ENCODE measurements at regions not wholly inside any gene's neighbourhood (a gene's known extent, or its start where the extent isn't known, plus 50 kb on each side); places are given as distances from the start of the nearest gene placed in this dataset.

GRCh38 chr10:8975535-8975934 is 921.0 kb downstream of the GATA3 start:
- H2AK5ac ChIP-seq (ENCODE audit: low read depth, low read length): no peak overlapping the region
- H3K23ac ChIP-seq (ENCODE audit: low read depth, low read length): no peak overlapping the region
- dilution Hi-C loops (cut with HindIII; ENCODE audit: low sequenced_read_pairs, unreplicated experiment): no loop called here
- no peak overlapping the region for H2BK5ac ChIP-seq (ENCODE audit: low read depth, low read length, poor library complexity, severe bottlenecking)
- H3K4me1 ChIP-seq (ENCODE audit: control insufficient read depth, insufficient read depth, low read length): no peaks in the 10 kb centered on the region
- no peak for ATAC-seq (ENCODE audit: low read depth)
- H3K14ac ChIP-seq (replicated peaks; ENCODE audit: low read depth, low read length): no peak overlapping the region
- H3K79me1 ChIP-seq (ENCODE audit: low read depth in 1 of 2, low read length in 2 of 2): no peaks in the 10 kb centered on the region
- ChIA-PET POLR2A (ENCODE audit: unreplicated experiment) (no interaction called here), CTCF (no interaction called here)
- H4K20me1 ChIP-seq (ENCODE audit: insufficient read depth, low read length): no peaks in the 10 kb centered on the region
- intact Hi-C loops (cut with micrococcal nuclease): no loop called here
- no peak overlapping the region for H3K4me3 ChIP-seq (ENCODE audit: insufficient read depth, low read depth, low read length)
- no peaks in the 10 kb centered on the region for H3K27me3 ChIP-seq (ENCODE audit: control insufficient read depth, insufficient read depth, low read length)
- no peak overlapping the region for H3K27ac ChIP-seq (ENCODE audit: insufficient read depth, low read length)
- DNase-seq: no peak
- H3K9me3 ChIP-seq (ENCODE audit: control insufficient read depth, insufficient read depth, low read length): peaks cover 7% of the 10 kb centered on the region
- H4K91ac ChIP-seq (ENCODE audit: insufficient read depth, low read depth, low read length): no peak overlapping the region
- H4K5ac ChIP-seq (ENCODE audit: low read depth, low read length): no peak overlapping the region
- no peak overlapping the region for H3K9ac ChIP-seq (ENCODE audit: low read depth, low read length)
- no peak overlapping the region for H2AFZ ChIP-seq (replicated peaks; ENCODE audit: low read length, poor library complexity)
- no peak overlapping the region for H3K4me2 ChIP-seq (ENCODE audit: low read depth, low read length)
- no peak overlapping the region for H4K8ac ChIP-seq (ENCODE audit: low read depth in 2 of 2, low read length in 2 of 2)
- no peak overlapping the region for H2AK9ac ChIP-seq (replicated peaks; ENCODE audit: low read depth, low read length, poor library complexity)
- H3K4ac ChIP-seq (ENCODE audit: low read depth, low read length): no peak overlapping the region
- no peak overlapping the region for H2BK120ac ChIP-seq (ENCODE audit: low read depth, low read length)
- no peak overlapping the region for H2BK20ac ChIP-seq (ENCODE audit: low read depth, low read length)
- no peaks in the 10 kb centered on the region for H3K36me3 ChIP-seq (ENCODE audit: control insufficient read depth, insufficient read depth, low read length)
- BruUV-seq (replicated peaks): no TSS peak
- H3K56ac ChIP-seq (ENCODE audit: extremely low read depth, insufficient read depth, low read length): no peak overlapping the region
- in situ Hi-C loops (cut with MboI; ENCODE audit: low sequenced_read_pairs): no loop called here
- H2BK15ac ChIP-seq (ENCODE audit: low read depth, low read length): no peak overlapping the region
- TF ChIP-seq CTCF (conservative IDR thresholded peaks at IDR 0.05; ENCODE audit: low read depth, low read length): no peak
- TF ChIP-seq FOS (IDR thresholded peaks at IDR 0.05; ENCODE audit: low read depth, low read length): no peak
- no CpG with 5 or more reads among the region's 4 CpGs for WGBS, 2 experiments (ENCODE audit: extremely low coverage in 2 of 2, insufficient read length in 1 of 2)
- no peak overlapping the region for H3K18ac ChIP-seq (ENCODE audit: low read depth, low read length)
- no peaks in the 10 kb centered on the region for H3K9me1 ChIP-seq (ENCODE audit: insufficient read depth, low read length)

All from IMR-90 (cell line).